ENCODE measurements at regions not wholly inside any gene's neighbourhood (a gene's known extent, or its start where the extent isn't known, plus 50 kb on each side); places are given as distances from the start of the nearest gene placed in this dataset.

DNA sequence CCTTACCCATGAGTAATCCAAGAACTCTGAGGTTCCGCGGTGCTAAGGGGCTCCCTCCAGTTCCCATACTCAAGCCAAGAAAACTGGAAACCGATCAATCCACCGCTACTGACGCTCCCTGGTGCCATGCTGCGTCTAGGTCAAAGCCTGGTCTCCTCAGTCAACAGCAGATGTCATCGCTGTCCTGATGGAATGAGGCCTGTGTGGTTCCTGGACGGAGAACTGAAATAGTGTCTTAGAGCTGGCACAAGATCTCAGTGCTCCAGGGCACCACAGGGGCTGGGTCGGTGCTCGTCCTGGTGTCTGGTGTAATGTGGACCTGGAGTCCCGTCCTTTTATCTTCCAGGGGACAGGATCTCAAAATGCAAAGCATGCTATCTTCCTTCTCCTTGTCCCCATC lies 373.9 kb upstream of the CFAP20DC start:
- no peaks in the 10 kb centered on the region for H3K27me3 Mint-ChIP-seq (ENCODE audit: low read depth)
- H3K36me3 Mint-ChIP-seq (ENCODE audit: low read depth), result no peaks in the 10 kb centered on the region
- H3K9me3 Mint-ChIP-seq, result peaks cover 4% of the 10 kb centered on the region
- no peak overlapping the region for H3K4me3 Mint-ChIP-seq
- DNase-seq (ENCODE audit: low spot score), result no peak
- H3K27ac Mint-ChIP-seq, result no peak overlapping the region
- peaks cover 43% of the 10 kb centered on the region for H3K4me1 Mint-ChIP-seq (ENCODE audit: low read depth)

DNA sequence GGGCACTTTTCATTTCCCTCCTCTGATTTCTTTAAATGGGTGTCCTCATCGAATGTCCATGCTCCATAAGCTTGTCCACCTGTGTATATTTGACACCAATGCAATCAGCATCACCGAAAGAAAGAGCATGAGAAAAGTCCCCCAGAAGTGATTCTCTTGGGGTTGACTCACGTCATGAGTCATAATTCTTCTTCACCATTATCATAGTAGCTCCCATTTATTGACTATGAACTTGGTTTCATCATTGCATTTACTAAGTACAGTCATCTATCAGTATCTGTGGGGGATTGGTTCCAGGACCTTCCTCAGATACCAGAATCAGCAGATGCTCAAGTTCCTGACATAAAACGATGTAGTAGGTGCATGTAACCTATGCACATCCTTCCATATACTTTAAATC lies 372.5 kb upstream of the CFAP20DC start:
- DNase-seq (ENCODE audit: low spot score), result no peak
- H3K4me3 Mint-ChIP-seq, result no peak overlapping the region
- H3K36me3 Mint-ChIP-seq (ENCODE audit: low read depth), result no peaks in the 10 kb centered on the region
- no peaks in the 10 kb centered on the region for H3K27me3 Mint-ChIP-seq (ENCODE audit: low read depth)
- H3K27ac Mint-ChIP-seq, result no peak overlapping the region
- H3K9me3 Mint-ChIP-seq, result peaks cover 4% of the 10 kb centered on the region
- H3K4me1 Mint-ChIP-seq (ENCODE audit: low read depth), result peaks cover 33% of the 10 kb centered on the region

DNA sequence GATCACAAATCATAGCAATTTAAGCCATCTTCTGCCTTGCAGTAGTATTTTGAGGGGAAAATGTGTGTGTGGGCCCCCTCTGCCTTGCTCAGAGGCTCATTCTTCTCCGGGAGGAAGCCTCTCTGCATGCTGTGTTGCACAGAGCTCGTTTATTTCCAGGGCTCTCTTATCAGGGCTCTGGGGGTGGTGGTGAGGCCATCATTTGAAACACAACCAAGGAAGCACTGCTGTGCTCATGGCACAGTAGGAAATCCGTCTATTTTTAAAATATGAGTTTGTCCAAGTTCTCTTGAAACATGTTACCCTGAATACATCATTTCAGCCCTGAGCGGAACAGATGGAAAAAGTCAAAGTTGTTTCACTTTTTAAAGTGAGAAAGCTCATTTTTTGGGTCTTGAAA lies 369.0 kb upstream of the CFAP20DC start:
- Mint-ChIP-seq H3K36me3 (ENCODE audit: low read depth) (no peaks in the 10 kb centered on the region), H3K27me3 (ENCODE audit: low read depth) (no peaks in the 10 kb centered on the region), H3K27ac (no peak overlapping the region), H3K4me3 (no peak overlapping the region), H3K4me1 (ENCODE audit: low read depth) (peaks cover 4% of the 10 kb centered on the region), H3K9me3 (peaks cover 4% of the 10 kb centered on the region)
- DNase-seq (ENCODE audit: low spot score), result no peak

DNA sequence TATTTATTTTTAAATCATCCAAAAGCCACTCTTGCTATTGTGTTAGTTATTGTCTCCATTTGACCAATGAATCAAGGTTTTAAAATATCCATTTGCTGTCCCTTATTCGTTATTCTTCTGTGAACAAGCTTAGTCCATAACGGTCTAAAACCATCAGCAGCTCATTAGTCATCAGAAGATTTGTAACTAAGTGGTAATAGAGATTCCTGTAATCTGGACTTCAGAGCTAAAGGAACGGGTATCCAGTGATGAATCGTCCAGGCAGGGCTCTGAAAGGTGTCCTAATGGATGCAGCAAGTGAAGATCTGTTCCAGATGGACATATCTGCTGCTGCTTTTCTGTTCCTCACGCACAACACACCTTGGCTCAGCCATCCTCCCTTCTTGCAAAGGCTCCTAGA lies 362.7 kb upstream of the CFAP20DC start:
- H3K27me3 Mint-ChIP-seq (ENCODE audit: low read depth), result no peaks in the 10 kb centered on the region
- H3K9me3 Mint-ChIP-seq, result no peaks in the 10 kb centered on the region
- no peak overlapping the region for H3K4me3 Mint-ChIP-seq
- no peak overlapping the region for H3K27ac Mint-ChIP-seq
- H3K4me1 Mint-ChIP-seq (ENCODE audit: low read depth), result peaks cover 8% of the 10 kb centered on the region
- no peaks in the 10 kb centered on the region for H3K36me3 Mint-ChIP-seq (ENCODE audit: low read depth)
- no peak for DNase-seq (ENCODE audit: low spot score)

DNA sequence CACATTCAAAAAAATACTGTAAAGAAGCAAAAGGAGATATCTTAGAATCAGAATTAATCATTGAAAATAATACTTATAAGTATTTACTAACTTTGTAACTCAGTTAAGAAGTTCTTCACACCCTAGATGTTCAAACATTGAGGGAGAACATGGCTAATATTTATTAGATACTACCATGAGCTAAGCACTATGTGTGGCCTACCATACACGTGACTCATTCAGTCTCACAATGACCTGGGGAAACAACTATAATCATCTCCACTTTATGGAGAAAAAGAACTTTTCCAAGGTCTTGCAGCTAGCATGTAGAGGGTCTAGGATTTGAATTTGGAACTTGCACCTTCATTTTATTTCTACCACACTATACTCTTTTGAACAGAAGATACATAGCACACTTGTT lies 361.9 kb upstream of the CFAP20DC start:
- H3K36me3 Mint-ChIP-seq (ENCODE audit: low read depth), result no peaks in the 10 kb centered on the region
- H3K27me3 Mint-ChIP-seq (ENCODE audit: low read depth), result no peaks in the 10 kb centered on the region
- H3K4me1 Mint-ChIP-seq (ENCODE audit: low read depth), result peaks cover 16% of the 10 kb centered on the region
- H3K9me3 Mint-ChIP-seq, result no peaks in the 10 kb centered on the region
- DNase-seq (ENCODE audit: low spot score), result no peak
- no peak overlapping the region for H3K4me3 Mint-ChIP-seq
- no peak overlapping the region for H3K27ac Mint-ChIP-seq

DNA sequence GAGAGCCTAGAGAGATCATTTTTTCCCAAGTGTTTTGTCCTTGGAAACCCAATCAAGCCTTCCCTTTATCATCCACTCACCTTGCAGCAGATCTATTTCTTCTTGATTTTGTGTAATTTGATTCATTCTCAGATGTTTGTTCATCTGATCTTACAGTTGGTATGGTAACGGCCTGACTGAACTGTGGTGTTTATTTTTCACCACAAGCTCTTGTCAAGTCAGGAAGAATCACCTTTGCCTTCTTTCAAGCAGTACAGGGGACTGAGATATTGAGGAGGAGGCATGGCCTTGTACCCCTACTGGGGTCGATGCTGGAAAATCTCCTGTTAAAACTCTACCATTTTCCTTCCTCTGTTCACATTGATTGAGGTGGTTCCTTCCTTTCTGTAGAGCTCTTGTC lies 361.4 kb upstream of the CFAP20DC start:
- H3K27ac Mint-ChIP-seq, result no peak overlapping the region
- H3K9me3 Mint-ChIP-seq, result no peaks in the 10 kb centered on the region
- H3K4me3 Mint-ChIP-seq, result no peak overlapping the region
- H3K36me3 Mint-ChIP-seq (ENCODE audit: low read depth), result no peaks in the 10 kb centered on the region
- H3K27me3 Mint-ChIP-seq (ENCODE audit: low read depth), result no peaks in the 10 kb centered on the region
- no peak for DNase-seq (ENCODE audit: low spot score)
- peaks cover 18% of the 10 kb centered on the region for H3K4me1 Mint-ChIP-seq (ENCODE audit: low read depth)

DNA sequence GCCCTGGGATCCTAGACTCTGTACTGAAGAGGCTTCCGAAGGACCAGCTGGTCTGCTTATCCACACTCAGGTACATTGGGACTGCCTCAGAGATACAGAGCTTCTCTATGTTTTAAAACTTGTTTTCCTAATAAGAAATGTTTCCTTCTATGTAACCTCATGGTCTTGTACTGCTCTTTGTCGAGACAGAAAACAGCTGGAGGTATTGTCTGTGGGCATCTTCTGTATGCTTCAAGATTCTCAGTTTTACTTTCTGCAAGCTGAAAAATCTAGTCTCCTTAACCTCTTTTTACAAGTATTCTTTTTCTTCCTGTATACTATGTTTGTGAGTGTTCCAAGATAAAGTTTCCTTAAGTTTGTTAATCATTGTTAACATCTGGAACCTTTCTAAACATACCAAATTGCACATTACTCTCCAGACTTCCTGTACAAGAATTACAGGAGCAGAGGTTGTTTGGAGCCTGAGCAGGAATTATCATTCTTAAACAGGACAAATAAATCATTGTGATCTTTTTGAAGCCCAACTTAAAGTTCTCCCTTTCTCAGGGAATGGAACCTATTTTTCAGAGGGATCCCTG lies 358.3 kb upstream of the CFAP20DC start:
- Mint-ChIP-seq H3K9me3 (no peaks in the 10 kb centered on the region), H3K36me3 (ENCODE audit: low read depth) (no peaks in the 10 kb centered on the region), H3K27ac (no peak overlapping the region), H3K27me3 (ENCODE audit: low read depth) (peaks cover 3% of the 10 kb centered on the region), H3K4me3 (no peak overlapping the region), H3K4me1 (ENCODE audit: low read depth) (peaks cover 20% of the 10 kb centered on the region)
- no peak for DNase-seq (ENCODE audit: low spot score)

DNA sequence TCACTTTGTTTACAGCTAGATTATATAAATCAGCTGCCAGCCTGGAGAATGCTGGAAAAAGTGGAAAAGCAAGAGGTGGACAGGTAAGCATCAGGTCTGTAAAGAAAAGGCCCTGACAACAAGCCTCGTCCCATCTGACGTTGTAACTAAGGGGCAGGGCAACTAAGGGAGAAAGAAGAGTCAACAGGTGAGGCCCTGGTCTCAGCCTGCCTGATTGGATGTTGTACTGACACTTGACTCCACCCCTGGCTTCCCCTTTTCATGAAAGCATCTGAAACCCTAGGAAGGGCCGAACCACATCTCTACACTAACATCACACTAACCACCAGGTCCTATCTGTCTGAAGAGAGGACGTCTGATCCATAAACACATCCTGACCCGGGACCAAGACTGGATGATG lies 357.6 kb upstream of the CFAP20DC start:
- no peak overlapping the region for H3K4me3 Mint-ChIP-seq
- H3K27ac Mint-ChIP-seq, result peak overlapping the region; percentile 11
- peaks cover 20% of the 10 kb centered on the region for H3K4me1 Mint-ChIP-seq (ENCODE audit: low read depth)
- no peaks in the 10 kb centered on the region for H3K36me3 Mint-ChIP-seq (ENCODE audit: low read depth)
- H3K27me3 Mint-ChIP-seq (ENCODE audit: low read depth), result peaks cover 3% of the 10 kb centered on the region
- DNase-seq (ENCODE audit: low spot score), result no peak
- no peaks in the 10 kb centered on the region for H3K9me3 Mint-ChIP-seq

DNA sequence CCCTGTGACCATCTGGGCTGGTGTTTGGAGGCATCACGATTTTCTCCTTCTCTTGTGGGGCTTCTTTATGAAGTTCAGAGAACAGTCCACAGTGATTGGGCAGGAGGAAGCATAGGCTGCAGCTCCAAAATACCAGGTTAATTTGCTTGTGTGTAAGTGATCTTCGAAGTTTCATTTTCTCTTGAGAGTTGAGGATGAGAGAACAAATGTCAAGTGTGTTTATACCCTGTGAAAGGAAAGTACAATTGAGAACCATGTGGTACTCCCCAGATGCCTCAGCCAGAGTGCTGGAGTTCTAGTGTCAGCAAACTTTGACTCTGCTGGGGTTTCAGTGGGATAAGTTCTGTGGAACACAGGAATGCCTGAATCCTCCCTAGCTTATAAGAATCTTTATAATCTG lies 357.1 kb upstream of the CFAP20DC start:
- H3K36me3 Mint-ChIP-seq (ENCODE audit: low read depth), result no peaks in the 10 kb centered on the region
- no peak overlapping the region for H3K27ac Mint-ChIP-seq
- H3K9me3 Mint-ChIP-seq, result no peaks in the 10 kb centered on the region
- H3K4me3 Mint-ChIP-seq, result no peak overlapping the region
- H3K27me3 Mint-ChIP-seq (ENCODE audit: low read depth), result peaks cover 3% of the 10 kb centered on the region
- H3K4me1 Mint-ChIP-seq (ENCODE audit: low read depth), result peaks cover 20% of the 10 kb centered on the region
- no peak for DNase-seq (ENCODE audit: low spot score)

DNA sequence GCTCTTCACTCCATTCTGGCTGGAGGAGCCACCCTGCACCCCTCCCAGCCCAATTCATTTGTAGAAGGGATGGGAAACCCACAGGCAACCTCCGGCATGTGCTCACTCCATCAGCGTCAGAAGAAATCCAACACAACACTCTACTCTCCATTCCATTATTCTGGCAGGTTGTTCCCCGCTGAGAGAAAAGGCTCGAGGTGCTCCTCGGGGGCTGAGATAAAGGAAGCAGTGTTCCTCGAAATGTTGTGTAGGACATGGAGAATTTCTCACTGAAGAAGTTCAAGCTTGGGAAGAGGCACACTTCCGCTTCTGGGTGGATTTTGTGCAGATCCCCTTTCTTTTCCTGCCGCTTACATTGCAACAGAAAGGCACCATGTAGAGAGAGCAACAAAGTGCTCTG lies 355.0 kb upstream of the CFAP20DC start:
- Mint-ChIP-seq H3K27me3 (ENCODE audit: low read depth) (peaks cover 3% of the 10 kb centered on the region), H3K36me3 (ENCODE audit: low read depth) (no peaks in the 10 kb centered on the region), H3K4me3 (no peak overlapping the region), H3K9me3 (no peaks in the 10 kb centered on the region), H3K4me1 (ENCODE audit: low read depth) (peaks cover 20% of the 10 kb centered on the region), H3K27ac (no peak overlapping the region)
- DNase-seq (ENCODE audit: low spot score), result no peak

DNA sequence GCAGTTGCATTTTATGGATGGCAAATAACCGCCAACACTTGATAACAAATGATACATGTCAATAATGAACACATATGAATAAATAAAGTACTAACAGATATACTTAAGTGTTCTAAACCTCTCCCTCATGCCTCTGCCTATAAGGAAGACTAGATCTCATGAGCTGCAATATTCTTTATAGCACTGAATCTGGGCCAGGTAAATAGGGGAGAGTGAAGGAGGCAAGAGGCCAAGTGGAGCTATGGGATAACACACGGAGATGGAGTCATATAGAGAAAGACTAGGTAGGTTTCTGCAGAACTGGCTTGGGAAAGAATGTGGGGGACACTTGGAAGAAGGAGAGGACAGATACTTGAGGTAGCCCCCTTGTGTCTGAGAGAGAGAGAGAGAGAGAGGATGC lies 354.2 kb upstream of the CFAP20DC start:
- no peaks in the 10 kb centered on the region for H3K9me3 Mint-ChIP-seq
- DNase-seq (ENCODE audit: low spot score), result no peak
- peaks cover 3% of the 10 kb centered on the region for H3K27me3 Mint-ChIP-seq (ENCODE audit: low read depth)
- H3K27ac Mint-ChIP-seq, result no peak overlapping the region
- no peak overlapping the region for H3K4me3 Mint-ChIP-seq
- H3K36me3 Mint-ChIP-seq (ENCODE audit: low read depth), result no peaks in the 10 kb centered on the region
- peaks cover 20% of the 10 kb centered on the region for H3K4me1 Mint-ChIP-seq (ENCODE audit: low read depth)

DNA sequence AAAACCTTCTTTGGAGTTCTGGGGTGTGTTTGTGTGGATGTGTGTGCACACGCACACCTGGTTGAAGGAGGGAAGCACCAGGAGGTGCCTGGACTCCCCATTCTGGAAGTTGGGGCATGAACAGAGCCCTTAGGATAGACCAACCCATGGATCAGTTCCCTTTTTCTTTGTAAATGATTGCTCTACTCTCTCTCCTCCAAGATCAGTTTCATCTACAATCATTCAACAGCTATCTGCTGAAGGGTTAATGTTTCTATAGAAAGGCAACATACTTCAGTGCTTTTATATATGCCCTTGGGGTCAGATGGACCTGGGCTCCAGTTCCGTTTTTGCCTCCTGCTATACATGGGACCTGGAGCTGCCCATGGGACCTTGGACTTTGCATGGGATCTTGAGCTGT lies 352.1 kb upstream of the CFAP20DC start:
- Mint-ChIP-seq H3K9me3 (no peaks in the 10 kb centered on the region), H3K4me1 (ENCODE audit: low read depth) (peaks cover 6% of the 10 kb centered on the region), H3K27me3 (ENCODE audit: low read depth) (peaks cover 5% of the 10 kb centered on the region), H3K36me3 (ENCODE audit: low read depth) (no peaks in the 10 kb centered on the region), H3K4me3 (no peak overlapping the region), H3K27ac (no peak overlapping the region)
- no peak for DNase-seq (ENCODE audit: low spot score)

DNA sequence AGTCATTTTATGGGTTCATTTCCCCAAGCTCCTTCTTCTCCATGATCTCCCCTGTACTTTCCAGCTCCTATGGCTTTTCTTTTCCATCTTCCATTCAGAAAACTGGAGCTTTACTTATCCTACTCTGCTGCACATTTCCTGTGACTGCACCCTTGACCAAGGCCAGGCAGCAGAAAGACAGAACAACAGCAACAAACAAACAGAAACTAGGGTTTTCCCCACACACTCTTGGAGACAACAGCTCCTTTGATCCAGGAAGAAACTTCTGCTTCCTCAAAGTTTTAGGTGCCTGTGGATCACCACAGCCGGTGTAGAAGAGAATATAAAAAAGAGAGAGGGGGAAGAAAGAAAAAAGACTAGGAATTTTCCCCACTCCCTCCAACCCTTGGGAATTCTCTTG lies 342.3 kb upstream of the CFAP20DC start:
- H3K36me3 Mint-ChIP-seq (ENCODE audit: low read depth), result no peaks in the 10 kb centered on the region
- peaks cover 8% of the 10 kb centered on the region for H3K9me3 Mint-ChIP-seq
- no peaks in the 10 kb centered on the region for H3K27me3 Mint-ChIP-seq (ENCODE audit: low read depth)
- H3K4me3 Mint-ChIP-seq, result no peak overlapping the region
- DNase-seq (ENCODE audit: low spot score), result no peak
- H3K27ac Mint-ChIP-seq, result no peak overlapping the region
- H3K4me1 Mint-ChIP-seq (ENCODE audit: low read depth), result peaks cover 26% of the 10 kb centered on the region

DNA sequence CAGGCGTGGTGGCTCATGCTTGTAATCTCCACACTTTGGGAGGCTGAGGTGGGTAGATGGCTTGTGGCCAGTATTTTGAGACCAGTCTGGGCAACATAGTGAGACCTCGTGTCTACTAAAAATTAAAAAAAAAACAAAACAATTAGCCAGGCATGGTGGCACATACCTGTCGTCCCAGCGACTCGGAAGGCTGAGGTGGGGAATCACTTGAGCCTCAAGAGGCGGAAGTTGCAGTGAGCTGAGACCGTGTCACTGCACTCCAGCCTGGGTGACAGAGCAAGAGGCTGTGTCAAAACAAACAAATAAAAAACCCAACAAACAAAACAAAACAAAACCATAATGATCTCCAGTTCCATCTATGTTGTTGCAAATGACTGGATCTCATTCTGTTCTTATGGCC lies 341.3 kb upstream of the CFAP20DC start:
- H3K4me3 Mint-ChIP-seq, result no peak overlapping the region
- H3K36me3 Mint-ChIP-seq (ENCODE audit: low read depth), result peaks cover 2% of the 10 kb centered on the region
- no peak for DNase-seq (ENCODE audit: low spot score)
- no peak overlapping the region for H3K27ac Mint-ChIP-seq
- peaks cover 35% of the 10 kb centered on the region for H3K4me1 Mint-ChIP-seq (ENCODE audit: low read depth)
- H3K27me3 Mint-ChIP-seq (ENCODE audit: low read depth), result no peaks in the 10 kb centered on the region
- peaks cover 8% of the 10 kb centered on the region for H3K9me3 Mint-ChIP-seq

DNA sequence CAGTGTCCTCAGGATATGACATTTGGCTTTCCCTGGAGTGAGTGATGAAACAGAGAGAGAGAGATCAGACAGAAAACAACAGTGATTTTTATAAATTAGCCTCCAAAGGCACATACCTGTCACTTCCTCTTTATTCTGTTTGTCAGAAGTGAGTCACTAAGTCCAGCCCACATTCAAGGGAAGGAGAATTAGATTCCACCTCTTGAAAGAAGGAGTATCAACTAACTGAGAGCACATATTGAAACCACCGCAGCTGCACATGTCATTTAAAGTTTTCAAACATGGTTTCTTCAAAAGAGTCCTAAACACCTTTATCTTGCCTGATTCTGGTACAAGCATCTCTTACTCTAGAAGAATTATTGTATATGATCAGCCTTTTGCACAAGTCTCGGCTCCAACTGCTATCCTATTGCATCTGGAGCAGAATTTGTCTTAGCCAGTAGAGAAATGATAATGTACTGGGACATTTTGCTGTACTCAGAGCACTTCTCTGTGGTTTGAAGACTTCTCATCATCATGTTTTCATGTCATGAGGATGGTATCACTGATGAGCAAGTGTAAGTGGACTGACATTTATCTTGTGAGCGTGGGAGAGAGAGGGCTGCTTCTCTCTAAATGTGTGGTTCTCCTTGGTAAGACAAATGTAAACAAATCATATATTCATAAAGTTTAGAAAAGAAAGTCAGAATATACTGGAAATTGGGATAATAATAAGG lies 338.9 kb upstream of the CFAP20DC start:
- H3K9me3 Mint-ChIP-seq, result peaks cover 8% of the 10 kb centered on the region
- no peaks in the 10 kb centered on the region for H3K27me3 Mint-ChIP-seq (ENCODE audit: low read depth)
- H3K27ac Mint-ChIP-seq, result peak overlapping the region; percentile 80
- peaks cover 2% of the 10 kb centered on the region for H3K36me3 Mint-ChIP-seq (ENCODE audit: low read depth)
- H3K4me1 Mint-ChIP-seq (ENCODE audit: low read depth), result peaks cover 47% of the 10 kb centered on the region
- peak; percentile 55 for DNase-seq (ENCODE audit: low spot score)
- H3K4me3 Mint-ChIP-seq, result peak overlapping the region; percentile 52
